Keratinocyte (primary cell): ENCODE measurements at regions not wholly inside any gene's neighbourhood (a gene's known extent, or its start where the extent isn't known, plus 50 kb on each side); places are given as distances from the start of the nearest gene placed in this dataset.

Experiments used
- EZH2 ChIP-seq: IDR thresholded peaks from one replicate; pipeline ENCODE4 v1.6.1; 2012; ENCODE audit warnings: inconsistent platforms, mild to moderate bottlenecking, low read length, moderate library complexity
- TF ChIP-seq, protein P1 (sequence below), 3 experiments: IDR thresholded peaks in 1 of 3; conservative IDR thresholded peaks in 1 of 3; optimal IDR thresholded peaks in 1 of 3; 2 replicates in 2 of 3; 3 replicates in 1 of 3; pipeline versions ENCODE3 to v1.5.1; 2011; ENCODE audit warnings: low read length in 3 of 3, mild to moderate bottlenecking in 3 of 3, moderate library complexity in 2 of 3, control low read depth in 1 of 3, inconsistent platforms in 1 of 3; ENCODE audit not compliant: insufficient read depth in 2 of 3; ENCODE audit errors: extremely low read depth in 1 of 3

DNA sequence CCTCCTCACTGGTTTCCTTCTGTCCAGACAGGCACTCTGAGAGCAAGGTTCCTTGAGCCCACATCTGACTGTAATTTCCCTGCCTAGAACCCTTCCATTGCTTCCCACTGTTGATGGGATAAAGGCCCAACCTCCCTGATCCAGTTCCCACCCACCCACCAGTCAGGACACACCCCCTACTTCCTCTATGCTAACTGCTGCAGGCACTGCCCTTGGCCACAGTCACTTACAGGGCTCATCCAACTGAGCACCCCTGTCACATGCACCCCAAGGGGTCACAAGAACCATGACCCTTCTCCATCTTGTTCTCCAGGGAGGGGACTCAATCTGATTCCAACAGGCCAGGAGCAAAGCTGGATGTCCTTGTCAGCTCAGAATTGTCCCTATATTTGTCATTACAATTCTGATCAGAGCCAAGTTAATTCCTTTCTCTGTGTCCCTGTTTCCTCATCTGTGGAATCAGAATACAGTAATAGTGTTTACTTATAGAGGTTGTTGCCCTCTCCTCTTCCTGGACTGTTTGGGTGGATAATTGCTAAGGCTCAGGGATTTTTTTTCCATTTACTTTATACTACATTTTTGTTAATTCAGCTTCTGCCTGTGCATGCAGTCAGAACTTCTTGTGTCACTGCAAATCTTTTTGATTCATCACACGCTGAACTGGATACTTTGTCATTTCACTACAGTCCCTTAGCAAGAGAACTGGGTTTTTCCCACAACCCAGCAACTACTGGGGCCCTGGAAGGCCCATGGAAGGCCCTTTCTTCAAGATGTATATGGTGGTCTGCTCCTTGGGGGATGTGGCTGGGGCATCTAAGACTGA is 105.6 kb upstream of the MAMLD1 start:
- no peak for TF ChIP-seq EZH2
- TF ChIP-seq, protein P1, sequence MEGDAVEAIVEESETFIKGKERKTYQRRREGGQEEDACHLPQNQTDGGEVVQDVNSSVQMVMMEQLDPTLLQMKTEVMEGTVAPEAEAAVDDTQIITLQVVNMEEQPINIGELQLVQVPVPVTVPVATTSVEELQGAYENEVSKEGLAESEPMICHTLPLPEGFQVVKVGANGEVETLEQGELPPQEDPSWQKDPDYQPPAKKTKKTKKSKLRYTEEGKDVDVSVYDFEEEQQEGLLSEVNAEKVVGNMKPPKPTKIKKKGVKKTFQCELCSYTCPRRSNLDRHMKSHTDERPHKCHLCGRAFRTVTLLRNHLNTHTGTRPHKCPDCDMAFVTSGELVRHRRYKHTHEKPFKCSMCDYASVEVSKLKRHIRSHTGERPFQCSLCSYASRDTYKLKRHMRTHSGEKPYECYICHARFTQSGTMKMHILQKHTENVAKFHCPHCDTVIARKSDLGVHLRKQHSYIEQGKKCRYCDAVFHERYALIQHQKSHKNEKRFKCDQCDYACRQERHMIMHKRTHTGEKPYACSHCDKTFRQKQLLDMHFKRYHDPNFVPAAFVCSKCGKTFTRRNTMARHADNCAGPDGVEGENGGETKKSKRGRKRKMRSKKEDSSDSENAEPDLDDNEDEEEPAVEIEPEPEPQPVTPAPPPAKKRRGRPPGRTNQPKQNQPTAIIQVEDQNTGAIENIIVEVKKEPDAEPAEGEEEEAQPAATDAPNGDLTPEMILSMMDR (optimal IDR thresholded peaks at IDR 0.05 in 1 of 3, IDR thresholded peaks at IDR 0.05 in 1 of 3, conservative IDR thresholded peaks at IDR 0.05 in 1 of 3; ENCODE audit: extremely low read depth in 1 of 3, insufficient read depth in 2 of 3, low read length in 3 of 3), result no peak
